ENCODE measurements at regions not wholly inside any gene's neighbourhood (a gene's known extent, or its start where the extent isn't known, plus 50 kb on each side); places are given as distances from the start of the nearest gene placed in this dataset.

- Histone ChIP-seq H3K9me3 (ENCODE audit: insufficient read depth, low read depth, low read length) (no peaks in the 10 kb centered on the region), H4K20me1 (ENCODE audit: insufficient read depth, low read length) (no peaks in the 10 kb centered on the region), H3K27ac (ENCODE audit: low read depth, low read length) (no peak overlapping the region), H3K36me3 (ENCODE audit: insufficient read depth, low read length) (no peaks in the 10 kb centered on the region), H3K27me3 (ENCODE audit: insufficient read depth, low read length) (no peaks in the 10 kb centered on the region), H2AFZ (ENCODE audit: low read depth, low read length) (no peak overlapping the region), H3K79me2 (ENCODE audit: insufficient read depth, low read length) (no peaks in the 10 kb centered on the region), H3K4me2 (ENCODE audit: low read length) (no peak overlapping the region), H3K9ac (ENCODE audit: low read length) (no peak overlapping the region), H3K4me1 (ENCODE audit: insufficient read depth, low read length) (no peaks in the 10 kb centered on the region), H3K4me3 (ENCODE audit: insufficient read depth, low read depth, low read length) (no peak overlapping the region)
- Mint-ChIP-seq H3K36me3 (ENCODE audit: low read depth, unreplicated experiment) (no peaks in the 10 kb centered on the region), H3K4me3 (ENCODE audit: unreplicated experiment) (no peak overlapping the region), H3K4me1 (ENCODE audit: low read depth, unreplicated experiment) (no peaks in the 10 kb centered on the region), H3K27ac (ENCODE audit: unreplicated experiment) (no peak overlapping the region), H3K27me3 (ENCODE audit: low read depth, unreplicated experiment) (no peaks in the 10 kb centered on the region), H3K9me3 (ENCODE audit: unreplicated experiment) (no peaks in the 10 kb centered on the region)
- TF ChIP-seq EZH2 (IDR thresholded peaks at IDR 0.05; ENCODE audit: insufficient read depth, low read length), result no peak
- no peak for FAIRE-seq
- DNase-seq (ENCODE audit: low read depth), result no peak
These were observed 353.8 kb upstream of the PABPC5 start for GRCh38 chrX:91080822-91081221.

- Histone ChIP-seq H3K9me3 (ENCODE audit: insufficient read depth, low read depth, low read length) (no peaks in the 10 kb centered on the region), H3K4me1 (ENCODE audit: insufficient read depth, low read length) (no peaks in the 10 kb centered on the region), H3K4me3 (ENCODE audit: insufficient read depth, low read depth, low read length) (no peak overlapping the region), H3K27me3 (ENCODE audit: insufficient read depth, low read length) (no peaks in the 10 kb centered on the region), H3K36me3 (ENCODE audit: insufficient read depth, low read length) (no peaks in the 10 kb centered on the region), H2AFZ (ENCODE audit: low read depth, low read length) (no peak overlapping the region), H4K20me1 (ENCODE audit: insufficient read depth, low read length) (no peaks in the 10 kb centered on the region), H3K27ac (ENCODE audit: low read depth, low read length) (no peak overlapping the region), H3K79me2 (ENCODE audit: insufficient read depth, low read length) (no peaks in the 10 kb centered on the region), H3K4me2 (ENCODE audit: low read length) (no peak overlapping the region), H3K9ac (ENCODE audit: low read length) (no peak overlapping the region)
- TF ChIP-seq EZH2 (IDR thresholded peaks at IDR 0.05; ENCODE audit: insufficient read depth, low read length) (no peak), CTCF (IDR thresholded peaks at IDR 0.05; ENCODE audit: insufficient read depth, low read depth, low read length) (no peak)
- DNase-seq (ENCODE audit: low read depth) (no peak), FAIRE-seq (no peak)
- Mint-ChIP-seq H3K9me3 (ENCODE audit: unreplicated experiment) (no peaks in the 10 kb centered on the region), H3K27ac (ENCODE audit: unreplicated experiment) (no peak overlapping the region), H3K4me3 (ENCODE audit: unreplicated experiment) (no peak overlapping the region), H3K36me3 (ENCODE audit: low read depth, unreplicated experiment) (no peaks in the 10 kb centered on the region), H3K27me3 (ENCODE audit: low read depth, unreplicated experiment) (no peaks in the 10 kb centered on the region), H3K4me1 (ENCODE audit: low read depth, unreplicated experiment) (no peaks in the 10 kb centered on the region)
These were observed 352.8 kb upstream of the PABPC5 start for GRCh38 chrX:91081873-91082272.

- no peak overlapping the region for H3K4me3 Mint-ChIP-seq (ENCODE audit: unreplicated experiment)
- no peaks in the 10 kb centered on the region for H4K20me1 ChIP-seq (ENCODE audit: insufficient read depth, low read length)
- H3K9me3 ChIP-seq (ENCODE audit: insufficient read depth, low read depth, low read length), result no peaks in the 10 kb centered on the region
- no peaks in the 10 kb centered on the region for H3K27me3 ChIP-seq (ENCODE audit: insufficient read depth, low read length)
- H3K9ac ChIP-seq (ENCODE audit: low read length), result no peak overlapping the region
- no peak for DNase-seq (ENCODE audit: low read depth)
- no peak overlapping the region for H3K27ac Mint-ChIP-seq (ENCODE audit: unreplicated experiment)
- no peak overlapping the region for H3K4me3 ChIP-seq (ENCODE audit: insufficient read depth, low read depth, low read length)
- H3K36me3 ChIP-seq (ENCODE audit: insufficient read depth, low read length), result no peaks in the 10 kb centered on the region
- TF ChIP-seq EZH2 (IDR thresholded peaks at IDR 0.05; ENCODE audit: insufficient read depth, low read length) (no peak), CTCF (IDR thresholded peaks at IDR 0.05; ENCODE audit: insufficient read depth, low read depth, low read length) (no peak)
- no peak overlapping the region for H2AFZ ChIP-seq (ENCODE audit: low read depth, low read length)
- no peaks in the 10 kb centered on the region for H3K79me2 ChIP-seq (ENCODE audit: insufficient read depth, low read length)
- H3K4me1 ChIP-seq (ENCODE audit: insufficient read depth, low read length), result no peaks in the 10 kb centered on the region
- no peaks in the 10 kb centered on the region for H3K4me1 Mint-ChIP-seq (ENCODE audit: low read depth, unreplicated experiment)
- H3K27me3 Mint-ChIP-seq (ENCODE audit: low read depth, unreplicated experiment), result no peaks in the 10 kb centered on the region
- no peaks in the 10 kb centered on the region for H3K36me3 Mint-ChIP-seq (ENCODE audit: low read depth, unreplicated experiment)
- H3K4me2 ChIP-seq (ENCODE audit: low read length), result no peak overlapping the region
- no peak overlapping the region for H3K27ac ChIP-seq (ENCODE audit: low read depth, low read length)
- peak; percentile 67 for FAIRE-seq
- peaks cover 2% of the 10 kb centered on the region for H3K9me3 Mint-ChIP-seq (ENCODE audit: unreplicated experiment)
These were observed 325.9 kb upstream of the PABPC5 start for GRCh38 chrX:91108761-91109160.

Measured in astrocyte (in vitro differentiated cells and primary cell).